Endodermal cell (in vitro differentiated cells): ENCODE measurements at regions not wholly inside any gene's neighbourhood (a gene's known extent, or its start where the extent isn't known, plus 50 kb on each side); places are given as distances from the start of the nearest gene placed in this dataset.

ENCODE experiments used
- DNase-seq: peaks from one replicate; pipeline ENCODE4 v3.0.0-alpha.2; 2017
- H3K27ac ChIP-seq: 2 replicates; pipeline ENCODE4 v1.5.1; 2013; ENCODE audit warnings: mild to moderate bottlenecking, low read depth, low read length, moderate library complexity
- H3K27me3 ChIP-seq: 2 replicates; pipeline ENCODE4 v1.6.1; 2013; ENCODE audit warnings: mild to moderate bottlenecking, low read length, moderate library complexity; ENCODE audit not compliant: insufficient read depth, control insufficient read depth, poor library complexity, severe bottlenecking
- H3K36me3 ChIP-seq: 2 replicates; pipeline ENCODE4 v1.7.0; 2013; ENCODE audit warnings: mild to moderate bottlenecking, low read length, moderate library complexity; ENCODE audit not compliant: control insufficient read depth, insufficient read depth
- H3K4me1 ChIP-seq: one replicate; pipeline ENCODE4 v1.7.0; 2013; ENCODE audit warnings: low read length; ENCODE audit not compliant: control insufficient read depth, insufficient read depth
- H3K4me3 ChIP-seq: 2 replicates; pipeline ENCODE4 v1.5.1; 2013; ENCODE audit warnings: mild to moderate bottlenecking, low read length, moderate library complexity
- H3K9ac ChIP-seq: 2 replicates; pipeline ENCODE4 v1.6.1; 2013; ENCODE audit warnings: mild to moderate bottlenecking, low read length, moderate library complexity; ENCODE audit not compliant: poor library complexity, severe bottlenecking; ENCODE audit errors: extremely low read depth
- H3K9me3 ChIP-seq: 2 replicates; pipeline ENCODE4 v1.6.1; 2013; ENCODE audit warnings: mild to moderate bottlenecking, low read length, moderate library complexity; ENCODE audit not compliant: control insufficient read depth
- H3K27ac Mint-ChIP-seq: 2 replicates; pipeline ENCODE4 v1.8.0; 2020; ENCODE audit warnings: mixed read lengths
- H3K27me3 Mint-ChIP-seq: 2 replicates; pipeline ENCODE4 v1.8.0; 2021; ENCODE audit warnings: mild to moderate bottlenecking, mixed read lengths; ENCODE audit not compliant: insufficient read depth
- H3K36me3 Mint-ChIP-seq: 2 replicates; pipeline ENCODE4 v1.8.0; 2020; ENCODE audit warnings: low read depth, mixed read lengths
- H3K4me1 Mint-ChIP-seq: 2 replicates; pipeline ENCODE4 v1.8.0; 2020; ENCODE audit warnings: mixed read lengths
- H3K4me3 Mint-ChIP-seq: 2 replicates; pipeline ENCODE4 v1.8.0; 2020; ENCODE audit warnings: mild to moderate bottlenecking, moderate library complexity, mixed read lengths
- H3K9me3 Mint-ChIP-seq: 2 replicates; pipeline ENCODE4 v1.8.0; 2020; ENCODE audit warnings: mild to moderate bottlenecking, mixed read lengths
- CTCF ChIP-seq: fragments of 200-600 bp; sonication (generic); conservative IDR thresholded peaks from 2 replicates; pipeline ENCODE4 v1.5.0; 2021; ENCODE audit warnings: antibody characterized with exemption, mild to moderate bottlenecking
- WGBS, 2 experiments: methylation state at CpG; one replicate each; pipeline versions ENCODE4 v1.1.5 to v1.1.7; 2013; ENCODE audit warnings: missing lambda C conversion rate in 2 of 2, mixed read lengths in 1 of 2; ENCODE audit not compliant: insufficient coverage in 1 of 2, insufficient read length in 1 of 2; 5-methylcytosine and 5-hydroxymethylcytosine counted together

DNA sequence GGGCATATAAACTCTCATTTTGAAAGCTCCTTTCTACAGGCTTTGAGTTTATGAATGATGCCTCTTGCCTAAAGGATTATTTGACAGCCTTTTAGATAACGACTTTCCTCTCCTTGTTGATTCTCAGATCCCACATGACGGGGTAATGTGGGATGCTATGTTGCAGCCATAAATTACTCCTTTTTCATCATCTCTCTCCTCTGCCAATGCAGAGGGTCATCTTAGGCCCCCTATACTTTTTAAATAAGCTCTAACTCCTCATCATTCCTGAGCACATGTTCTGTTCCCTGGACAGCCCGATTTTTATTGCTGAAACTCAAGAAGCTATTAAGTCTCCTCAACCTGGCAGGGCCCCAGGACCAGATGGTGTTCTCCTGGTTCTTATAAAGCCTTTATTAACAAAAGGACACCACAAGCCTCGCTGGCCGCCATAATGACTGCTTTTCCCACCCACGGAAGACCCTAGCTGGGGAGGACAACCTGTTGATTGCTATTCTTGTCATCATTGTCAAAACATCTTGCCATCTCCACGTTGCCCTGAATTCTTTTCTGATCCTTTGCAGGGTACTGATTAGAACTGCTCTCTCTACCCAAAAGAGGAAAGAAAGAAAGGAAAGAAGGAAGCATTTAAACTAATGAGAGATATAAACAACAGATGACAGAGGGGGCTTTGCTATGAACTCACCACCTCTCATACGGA lies 150.7 kb downstream of the DHX15 start:
- no peaks in the 10 kb centered on the region for H3K4me1 ChIP-seq
- Mint-ChIP-seq H3K4me1 (no peaks in the 10 kb centered on the region), H3K36me3 (no peaks in the 10 kb centered on the region), H3K4me3 (no peak overlapping the region), H3K27ac (no peak overlapping the region), H3K9me3 (peaks cover 1% of the 10 kb centered on the region), H3K27me3 (peaks cover 5% of the 10 kb centered on the region)
- H3K27me3 ChIP-seq, result peaks cover 7% of the 10 kb centered on the region
- no peaks in the 10 kb centered on the region for H3K9me3 ChIP-seq
- whole genome bisulfite sequencing, 2 experiments, result 88 to 97% methylated on average over 6 to 8 of the region's 8 CpGs
- TF ChIP-seq CTCF, result no peak
- no peak overlapping the region for H3K4me3 ChIP-seq
- no peaks in the 10 kb centered on the region for H3K36me3 ChIP-seq
- H3K27ac ChIP-seq, result no peak overlapping the region
- H3K9ac ChIP-seq, result no peak overlapping the region
- DNase-seq, result no peak

- no peaks in the 10 kb centered on the region for H3K4me1 ChIP-seq
- H3K9ac ChIP-seq, result no peak overlapping the region
- 87 to 89% methylated on average over 5 to 6 of the region's 6 CpGs for WGBS, 2 experiments
- TF ChIP-seq CTCF, result no peak
- no peak overlapping the region for H3K27ac ChIP-seq
- no peak for DNase-seq
- Mint-ChIP-seq H3K36me3 (no peaks in the 10 kb centered on the region), H3K27me3 (peaks cover 6% of the 10 kb centered on the region), H3K4me3 (no peak overlapping the region), H3K27ac (no peak overlapping the region), H3K9me3 (peaks cover 1% of the 10 kb centered on the region), H3K4me1 (no peaks in the 10 kb centered on the region)
- H3K36me3 ChIP-seq, result no peaks in the 10 kb centered on the region
- no peaks in the 10 kb centered on the region for H3K9me3 ChIP-seq
- no peak overlapping the region for H3K4me3 ChIP-seq
- peaks cover 7% of the 10 kb centered on the region for H3K27me3 ChIP-seq
These were observed 155.5 kb downstream of the DHX15 start for GRCh38 chr4:24428850-24429249.

GRCh38 chr4:24426557-24426956 lies 157.8 kb downstream of the DHX15 start:
- 94 to 95% methylated on average over 4 to 5 of the region's 5 CpGs for WGBS, 2 experiments
- Mint-ChIP-seq H3K36me3 (no peaks in the 10 kb centered on the region), H3K4me3 (no peak overlapping the region), H3K9me3 (peaks cover 1% of the 10 kb centered on the region), H3K27me3 (peaks cover 3% of the 10 kb centered on the region), H3K27ac (no peak overlapping the region), H3K4me1 (no peaks in the 10 kb centered on the region)
- Histone ChIP-seq H3K4me3 (no peak overlapping the region), H3K9ac (no peak overlapping the region), H3K27me3 (no peaks in the 10 kb centered on the region), H3K4me1 (no peaks in the 10 kb centered on the region), H3K9me3 (no peaks in the 10 kb centered on the region), H3K27ac (no peak overlapping the region), H3K36me3 (no peaks in the 10 kb centered on the region)
- no peak for DNase-seq
- no peak for TF ChIP-seq CTCF
